Stimulated activated CD8-positive, alpha-beta memory T cell treated with anti-CD3 and anti-CD28 coated beads, Interleukin-4, amount 100 ng/mL, for 1 hour (primary cell): ENCODE measurements at regions not wholly inside any gene's neighbourhood (a gene's known extent, or its start where the extent isn't known, plus 50 kb on each side); places are given as distances from the start of the nearest gene placed in this dataset.

ENCODE experiments used
- DNase-seq, 2 donors: peaks; one replicate each; pipeline ENCODE4 v3.0.0-alpha.2; 2020; ENCODE audit warnings: low read depth in 2 of 2, low spot score in 1 of 2

- no peak for DNase-seq
Measured at GRCh38 chr2:2836343-2837070, 505.4 kb upstream of the MYT1L start.

- DNase-seq: no peak
Measured at GRCh38 chr2:2834516-2835254, 503.6 kb upstream of the MYT1L start.

- DNase-seq: no peak
Measured at GRCh38 chr2:2834105-2834504, 503.0 kb upstream of the MYT1L start.

GRCh38 chr2:2832657-2833056, 501.6 kb upstream of the MYT1L start:
- DNase-seq: no peak

- DNase-seq: no peak
Measured at GRCh38 chr2:2831633-2832032, 500.6 kb upstream of the MYT1L start.

- no peak for DNase-seq
Measured at GRCh38 chr2:2830576-2830975, 499.5 kb upstream of the MYT1L start.

GRCh38 chr2:2828774-2829368, 497.8 kb upstream of the MYT1L start:
- no peak for DNase-seq

GRCh38 chr2:2827761-2828221, 496.7 kb upstream of the MYT1L start:
- DNase-seq: no peak

GRCh38 chr2:2827046-2827636, 496.1 kb upstream of the MYT1L start:
- DNase-seq: no peak

GRCh38 chr2:2826621-2827020, 495.5 kb upstream of the MYT1L start:
- DNase-seq: no peak

GRCh38 chr2:2826209-2826551, 495.1 kb upstream of the MYT1L start:
- DNase-seq: no peak

- no peak for DNase-seq
Measured at GRCh38 chr2:2825516-2826208, 494.6 kb upstream of the MYT1L start.

GRCh38 chr2:2825062-2825461, 494.0 kb upstream of the MYT1L start:
- DNase-seq: no peak

GRCh38 chr2:2824588-2824987, 493.5 kb upstream of the MYT1L start:
- DNase-seq: no peak

GRCh38 chr2:2823061-2823753, 492.1 kb upstream of the MYT1L start:
- DNase-seq: no peak

- no peak for DNase-seq
Measured at GRCh38 chr2:2822143-2822542, 491.1 kb upstream of the MYT1L start.

- DNase-seq: no peak
Measured at GRCh38 chr2:2812648-2813047, 481.6 kb upstream of the MYT1L start.

GRCh38 chr2:2812117-2812516, 481.0 kb upstream of the MYT1L start:
- DNase-seq: no peak

- DNase-seq: no peak
Measured at GRCh38 chr2:2810504-2810903, 479.4 kb upstream of the MYT1L start.

- no peak for DNase-seq
Measured at GRCh38 chr2:2809771-2810170, 478.7 kb upstream of the MYT1L start.

GRCh38 chr2:2808551-2809058, 477.5 kb upstream of the MYT1L start:
- DNase-seq: no peak
